Putamen (tissue), 1 donor: ENCODE measurements at regions not wholly inside any gene's neighbourhood (a gene's known extent, or its start where the extent isn't known, plus 50 kb on each side); places are given as distances from the start of the nearest gene placed in this dataset.
"Not testable (repeated sequence)": the region's sequence is repeated elsewhere in the genome, so short reads cannot be mapped to it uniquely, and the experiment has no call there.

Experiments used
- DNase-seq: peaks from one replicate; pipeline ENCODE4 v3.0.0-alpha.2; 2016; ENCODE audit warnings: low spot score

- DNase-seq, result no peak
Measured at GRCh38 chr6:67897998-67898607, 737.0 kb upstream of the ADGRB3 start.

- no peak for DNase-seq
Measured at GRCh38 chr6:67896476-67896875, 738.6 kb upstream of the ADGRB3 start.

GRCh38 chr6:67889682-67889995 lies 745.4 kb upstream of the ADGRB3 start:
- DNase-seq, result no peak

- DNase-seq, result no peak
Measured at GRCh38 chr6:67888886-67889681, 746.0 kb upstream of the ADGRB3 start.

GRCh38 chr6:67888546-67888885 lies 746.6 kb upstream of the ADGRB3 start:
- no peak for DNase-seq

- no peak for DNase-seq
Measured at GRCh38 chr6:67887747-67888545, 747.1 kb upstream of the ADGRB3 start.

GRCh38 chr6:67887419-67887746 lies 747.7 kb upstream of the ADGRB3 start:
- DNase-seq, result no peak

GRCh38 chr6:67886840-67887292 lies 748.2 kb upstream of the ADGRB3 start:
- DNase-seq, result no peak

- no peak for DNase-seq
Measured at GRCh38 chr6:67886036-67886707, 748.9 kb upstream of the ADGRB3 start.

GRCh38 chr6:67885081-67886033 lies 749.7 kb upstream of the ADGRB3 start:
- no peak for DNase-seq

GRCh38 chr6:67884442-67884841 lies 750.6 kb upstream of the ADGRB3 start:
- DNase-seq, result no peak

- no peak for DNase-seq
Measured at GRCh38 chr6:67883500-67884366, 751.3 kb upstream of the ADGRB3 start.

GRCh38 chr6:67882436-67883311 lies 752.4 kb upstream of the ADGRB3 start:
- DNase-seq, result no peak

- DNase-seq, result no peak
Measured at GRCh38 chr6:67881706-67882065, 753.4 kb upstream of the ADGRB3 start.

- no peak for DNase-seq
Measured at GRCh38 chr6:67880939-67881705, 754.0 kb upstream of the ADGRB3 start.

- not testable (repeated sequence) for DNase-seq
Measured at GRCh38 chr6:67880343-67880742, 754.7 kb upstream of the ADGRB3 start.

GRCh38 chr6:67879928-67880327 lies 755.2 kb upstream of the ADGRB3 start:
- not testable (repeated sequence) for DNase-seq

GRCh38 chr6:67879105-67879904 lies 755.8 kb upstream of the ADGRB3 start:
- not testable (repeated sequence) for DNase-seq
